Breast epithelium (tissue), 3 donors: ENCODE measurements at regions not wholly inside any gene's neighbourhood (a gene's known extent, or its start where the extent isn't known, plus 50 kb on each side); places are given as distances from the start of the nearest gene placed in this dataset.
"Not testable (repeated sequence)": the region's sequence is repeated elsewhere in the genome, so short reads cannot be mapped to it uniquely, and the experiment has no call there.

ENCODE experiments used
- CTCF ChIP-seq, 3 donors: fragments of 450-650 bp; IDR thresholded peaks; one replicate each; pipeline ENCODE4 v1.5.1; 2016 to 2017; ENCODE audit warnings: antibody characterized with exemption in 3 of 3, mild to moderate bottlenecking in 3 of 3, moderate library complexity in 3 of 3
- POLR2A ChIP-seq: fragments of 450-650 bp; IDR thresholded peaks from one replicate; pipeline ENCODE4 v1.6.1; 2016; ENCODE audit warnings: antibody characterized with exemption, mild to moderate bottlenecking, moderate library complexity
- POLR2AphosphoS5 ChIP-seq, 3 donors: sonication (generic); formaldehyde crosslinking; IDR thresholded peaks; one replicate each; pipeline ENCODE4 v1.6.1; 2017; ENCODE audit warnings: antibody characterized with exemption in 3 of 3

GRCh38 chr10:64784451-64784850 is 1263.2 kb downstream of the REEP3 start:
- not testable (repeated sequence) for TF ChIP-seq CTCF (IDR thresholded peaks at IDR 0.05); POLR2A; POLR2AphosphoS5 (IDR thresholded peaks at IDR 0.05)
